ENCODE measurements at regions not wholly inside any gene's neighbourhood (a gene's known extent, or its start where the extent isn't known, plus 50 kb on each side); places are given as distances from the start of the nearest gene placed in this dataset.

GRCh38 chr11:70535191-70535971 lies 137.1 kb downstream of the CTTN start:
- DNase-seq (ENCODE audit: low spot score): no peak

GRCh38 chr11:70536051-70536877 lies 137.9 kb downstream of the CTTN start:
- DNase-seq (ENCODE audit: low spot score): no peak

GRCh38 chr11:70537576-70538571 lies 139.5 kb downstream of the CTTN start:
- no peak for DNase-seq (ENCODE audit: low spot score)

- no peak for DNase-seq (ENCODE audit: low spot score)
Observed at GRCh38 chr11:70538641-70539359, 140.5 kb downstream of the CTTN start.

GRCh38 chr11:70539360-70540095 lies 141.2 kb downstream of the CTTN start:
- DNase-seq (ENCODE audit: low spot score): no peak

GRCh38 chr11:70540196-70540595 lies 141.9 kb downstream of the CTTN start:
- no peak for DNase-seq (ENCODE audit: low spot score)

- no peak for DNase-seq (ENCODE audit: low spot score)
Observed at GRCh38 chr11:70541176-70541575, 142.8 kb downstream of the CTTN start.

- DNase-seq (ENCODE audit: low spot score): no peak
Observed at GRCh38 chr11:70541699-70542098, 143.4 kb downstream of the CTTN start.

- DNase-seq (ENCODE audit: low spot score): no peak
Observed at GRCh38 chr11:70542406-70542805, 144.1 kb downstream of the CTTN start.

GRCh38 chr11:70542811-70543210 lies 144.5 kb downstream of the CTTN start:
- no peak for DNase-seq (ENCODE audit: low spot score)

GRCh38 chr11:70543611-70544010 lies 145.3 kb downstream of the CTTN start:
- DNase-seq (ENCODE audit: low spot score): no peak

- DNase-seq (ENCODE audit: low spot score): no peak
Observed at GRCh38 chr11:70544067-70544773, 145.9 kb downstream of the CTTN start.

- peak; percentile 41 for DNase-seq (ENCODE audit: low spot score)
Observed at GRCh38 chr11:70544774-70545609, 146.7 kb downstream of the CTTN start.

GRCh38 chr11:70545610-70545912 lies 147.2 kb downstream of the CTTN start:
- DNase-seq (ENCODE audit: low spot score): no peak

- no peak for DNase-seq (ENCODE audit: low spot score)
Observed at GRCh38 chr11:70546191-70546940, 148.0 kb downstream of the CTTN start.

GRCh38 chr11:70547386-70547785 lies 149.1 kb downstream of the CTTN start:
- DNase-seq (ENCODE audit: low spot score): no peak

GRCh38 chr11:70547821-70548670 lies 149.7 kb downstream of the CTTN start:
- DNase-seq (ENCODE audit: low spot score): no peak

GRCh38 chr11:70548976-70549375 lies 150.6 kb downstream of the CTTN start:
- DNase-seq (ENCODE audit: low spot score): no peak

Data from hepatic stellate cell (primary cell).